HG03097 (cell line): ENCODE measurements at regions not wholly inside any gene's neighbourhood (a gene's known extent, or its start where the extent isn't known, plus 50 kb on each side); places are given as distances from the start of the nearest gene placed in this dataset.
A peak's percentile ranks its signal among the peaks of the same experiment; 100 is the strongest.
"Not testable (repeated sequence)": the region's sequence is repeated elsewhere in the genome, so short reads cannot be mapped to it uniquely, and the experiment has no call there.

Experiments used
- ATAC-seq: cut with Tn5 transposase; IDR thresholded peaks from one replicate; pipeline ENCODE4 v1.9.1; 2021; ENCODE audit not compliant: unreplicated experiment, low FRiP score

GRCh38 chr15:85263842-85264440, 116.5 kb upstream of the AKAP13 start:
- not testable (repeated sequence) for ATAC-seq

DNA sequence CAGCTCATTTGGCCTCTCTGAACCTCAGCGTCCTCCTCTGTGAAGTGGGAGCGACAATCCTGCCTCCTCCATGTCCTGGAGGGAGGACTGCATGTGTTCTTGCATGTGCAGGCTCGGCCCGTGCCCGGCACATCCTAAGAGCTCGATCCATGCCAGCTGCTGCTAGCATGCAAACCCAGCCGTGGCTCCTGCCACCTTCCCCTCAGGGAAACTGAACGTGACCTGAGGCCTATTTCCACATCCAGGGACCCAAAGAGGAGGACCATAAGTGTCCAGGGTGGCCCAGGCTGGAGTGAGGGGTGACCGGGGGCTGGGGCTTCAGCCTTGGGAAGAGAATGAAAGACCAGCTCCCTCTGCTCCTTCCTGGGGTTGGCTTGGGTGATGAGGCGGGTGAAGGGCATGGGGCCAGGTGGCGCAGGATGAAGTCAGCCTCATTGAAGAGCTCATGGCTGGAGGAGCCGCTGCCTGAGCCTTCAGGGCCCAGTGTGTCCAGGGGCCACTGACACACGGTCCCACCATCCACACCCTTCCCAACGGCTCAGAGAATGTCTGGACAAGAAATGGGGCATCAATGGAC, 115.7 kb upstream of the AKAP13 start:
- ATAC-seq: not testable (repeated sequence)

DNA sequence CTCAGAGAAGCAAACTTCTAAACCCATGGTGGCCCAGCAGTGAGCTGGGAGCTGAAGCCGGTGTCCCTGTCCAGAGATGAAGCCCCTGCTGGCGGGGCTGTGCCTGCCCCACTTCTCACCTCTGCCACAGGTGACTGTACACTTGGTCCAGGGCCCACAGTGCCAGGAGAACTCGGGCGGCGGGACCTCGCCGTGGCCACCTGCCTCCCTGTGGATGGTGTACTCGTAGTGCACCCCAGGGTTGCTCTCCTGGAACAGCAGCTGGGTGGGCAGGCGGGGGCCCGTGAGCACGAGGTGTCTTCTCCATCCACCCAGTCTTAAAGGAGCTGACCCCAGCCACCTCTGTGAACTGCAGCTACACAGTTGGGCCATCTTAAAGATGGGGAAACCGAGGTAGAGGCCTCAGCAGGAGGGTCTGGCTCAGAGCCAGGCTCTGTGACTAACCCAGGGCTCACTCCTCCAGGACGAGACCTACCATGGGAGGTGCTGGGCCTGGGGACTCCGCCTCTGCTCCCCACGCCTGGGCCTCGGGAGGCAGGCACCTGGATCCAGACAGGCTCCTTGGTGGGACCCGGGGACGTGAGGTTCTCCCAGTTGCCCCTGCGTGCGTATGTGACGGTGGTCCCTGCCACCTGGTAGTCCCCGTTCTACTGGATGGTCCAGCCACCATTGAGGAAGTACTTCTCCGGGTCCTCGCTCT, 113.1 kb upstream of the AKAP13 start:
- ATAC-seq: not testable (repeated sequence)

DNA sequence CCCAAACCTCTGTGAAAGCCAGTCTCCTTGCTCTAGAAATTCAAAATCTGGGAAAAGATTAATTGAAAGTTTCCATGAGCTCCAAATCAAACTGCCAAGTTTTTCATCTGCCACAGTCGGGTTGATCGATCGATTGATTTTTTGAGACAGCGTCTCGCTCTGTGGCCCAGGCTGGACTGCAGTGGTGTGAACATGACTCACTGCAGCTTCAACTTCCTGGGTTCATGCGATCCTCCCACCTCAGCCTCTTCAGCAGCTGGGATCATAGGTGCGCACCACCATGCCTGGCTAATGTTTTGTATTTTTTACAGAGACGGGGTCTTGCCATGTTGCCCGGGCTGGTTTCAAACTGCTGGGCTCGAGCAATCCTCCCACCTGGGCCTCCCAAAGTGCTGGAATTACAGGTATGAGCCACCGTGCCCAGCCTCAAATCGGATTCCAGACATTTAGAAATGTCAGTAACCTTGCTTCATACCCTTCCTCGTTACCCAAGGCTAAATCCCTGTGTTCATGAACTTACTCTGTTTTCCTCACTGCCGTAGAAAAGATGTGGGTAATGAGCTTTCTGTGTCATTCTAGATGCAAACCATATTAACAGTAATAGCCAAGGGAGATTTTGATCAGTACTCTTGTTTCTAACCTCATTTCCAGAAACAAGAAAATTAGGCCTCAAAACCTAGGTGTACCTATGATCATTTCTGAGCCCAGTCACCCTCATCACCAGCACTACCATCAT, 105.9 kb upstream of the AKAP13 start:
- no peak for ATAC-seq

DNA sequence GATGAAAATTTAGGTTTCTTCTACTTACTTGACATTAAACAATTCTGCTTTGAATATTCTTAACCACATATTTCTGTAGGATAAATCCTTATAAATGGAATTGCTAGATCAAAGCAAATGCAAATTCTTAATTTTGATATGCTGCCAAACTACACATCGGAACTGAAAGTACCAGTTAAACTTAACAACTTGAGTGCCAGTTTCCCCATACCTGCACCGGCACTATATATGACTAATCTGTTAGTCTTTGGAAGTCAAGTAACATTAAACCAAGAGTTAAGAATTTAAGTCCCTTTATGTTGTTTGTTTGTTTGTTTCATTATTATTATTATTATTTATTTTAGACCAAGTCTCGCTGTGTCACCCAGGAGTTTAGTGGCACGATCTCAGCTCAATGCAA, 103.9 kb upstream of the AKAP13 start:
- ATAC-seq: no peak

DNA sequence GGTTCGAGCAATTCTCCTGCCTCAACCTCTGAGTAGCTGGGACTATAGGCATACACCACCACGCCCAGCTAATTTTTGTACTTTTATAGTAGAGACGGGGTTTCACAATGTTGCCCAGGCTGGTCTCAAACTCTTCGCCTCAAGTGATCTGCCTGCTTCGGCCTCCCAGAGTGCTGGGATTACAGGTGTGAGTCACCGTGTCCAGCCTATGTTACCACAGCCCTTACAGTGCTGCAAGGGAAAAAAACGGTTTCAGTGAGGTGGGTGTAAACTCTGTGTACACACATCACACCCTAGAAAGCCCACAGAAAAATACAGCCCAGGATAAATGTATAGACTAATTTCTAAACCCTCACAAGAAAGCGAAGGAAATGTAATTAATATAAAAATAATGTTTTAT, 103.5 kb upstream of the AKAP13 start:
- ATAC-seq: no peak

DNA sequence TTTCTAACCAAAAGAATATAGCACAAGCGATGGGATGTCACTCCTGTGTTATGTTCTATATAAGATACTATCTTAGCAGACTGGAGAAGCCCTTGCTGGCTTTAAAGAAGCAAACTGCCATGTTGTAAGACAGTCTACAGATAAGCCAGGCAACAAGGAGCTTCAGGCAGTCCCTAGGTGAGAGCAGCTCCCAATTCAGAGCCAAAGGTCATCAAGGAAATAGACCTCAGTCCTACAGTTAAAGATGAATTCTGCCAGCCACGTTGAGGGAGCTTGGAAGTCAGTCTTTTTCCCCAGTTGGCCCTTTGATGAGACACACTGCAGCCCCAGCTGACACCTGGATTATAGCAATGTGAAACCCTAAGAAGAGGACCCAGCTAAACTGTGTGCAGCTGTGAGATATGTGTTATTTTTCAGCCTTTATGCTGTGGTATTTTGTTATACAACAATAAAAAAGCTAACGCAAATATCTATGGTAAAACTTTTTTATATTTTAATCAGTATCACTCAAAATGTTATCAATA, 102.5 kb upstream of the AKAP13 start:
- ATAC-seq: no peak

- no peak for ATAC-seq
Measured at GRCh38 chr15:85280203-85280602, 100.2 kb upstream of the AKAP13 start.

- ATAC-seq: no peak
Measured at GRCh38 chr15:85281293-85281882, 99.0 kb upstream of the AKAP13 start.

DNA sequence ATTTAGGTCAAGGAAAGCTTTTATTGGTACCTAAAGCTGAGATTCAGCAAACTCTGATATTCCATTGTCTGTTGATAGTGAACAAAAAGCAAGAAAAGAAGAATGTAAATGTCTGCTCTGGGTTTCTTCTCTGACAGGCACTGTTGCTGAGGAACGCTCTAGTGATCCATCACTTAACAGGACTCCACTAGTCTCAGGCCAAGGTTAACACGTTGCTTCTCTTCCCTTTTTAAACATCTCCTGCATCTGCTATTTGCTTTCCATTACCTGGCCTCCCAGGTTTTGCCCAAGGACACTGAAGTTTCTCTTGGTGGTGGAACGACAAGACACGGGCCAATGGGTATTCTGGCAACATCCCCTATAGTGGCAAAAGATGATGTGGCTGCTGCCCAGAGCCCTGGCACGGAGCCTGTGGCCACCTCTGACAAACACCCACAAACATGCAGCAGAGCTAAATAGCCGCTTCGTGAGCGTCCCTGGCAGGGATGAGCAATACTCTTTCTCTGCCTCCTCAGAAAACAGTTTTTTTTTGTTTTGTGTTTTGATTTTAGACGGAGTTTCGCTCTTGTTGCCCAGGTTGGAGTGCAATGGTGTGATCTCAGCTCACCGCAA, 97.8 kb upstream of the AKAP13 start:
- no peak for ATAC-seq

DNA sequence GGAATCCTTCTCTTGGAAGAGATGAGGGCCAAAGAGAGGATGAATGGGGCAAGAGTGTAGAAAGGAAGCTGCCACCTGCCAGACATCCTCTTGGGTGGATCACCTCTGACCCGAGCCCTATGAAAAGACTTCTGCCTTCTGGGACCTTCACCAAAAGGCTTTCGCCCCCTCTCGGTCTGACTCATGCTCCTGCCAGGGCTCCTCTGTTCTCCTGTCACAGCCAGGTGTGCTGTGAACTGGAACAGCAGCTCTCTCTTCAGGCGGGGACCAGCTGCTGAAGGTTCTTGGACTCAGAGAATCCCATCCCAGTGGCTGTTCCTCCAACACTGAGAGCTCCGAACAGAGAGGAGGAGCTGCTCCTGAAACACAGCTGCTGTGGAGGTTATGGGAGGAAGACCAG, 96.6 kb upstream of the AKAP13 start:
- not testable (repeated sequence) for ATAC-seq

DNA sequence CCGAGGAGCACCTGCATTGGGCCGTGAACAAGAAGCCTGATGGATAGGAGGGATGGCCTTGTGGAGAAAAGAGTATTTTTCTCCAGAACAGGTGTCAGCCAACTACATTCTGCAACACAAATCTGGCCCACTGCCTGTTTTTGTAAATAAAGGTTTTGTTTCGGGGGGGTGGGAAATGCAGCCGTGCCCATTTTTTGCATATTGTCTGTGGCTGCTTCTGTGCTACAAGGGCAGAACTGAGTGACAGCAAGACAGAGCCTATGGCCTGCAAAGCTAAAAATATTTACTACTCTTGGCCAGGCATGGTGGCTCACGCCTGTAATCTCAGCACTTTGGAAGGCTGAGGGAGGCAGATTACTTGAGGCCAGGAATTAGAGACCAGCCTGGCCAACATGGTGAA, 95.9 kb upstream of the AKAP13 start:
- no peak for ATAC-seq

- no peak for ATAC-seq
Measured at GRCh38 chr15:85289677-85290365, 90.6 kb upstream of the AKAP13 start.

DNA sequence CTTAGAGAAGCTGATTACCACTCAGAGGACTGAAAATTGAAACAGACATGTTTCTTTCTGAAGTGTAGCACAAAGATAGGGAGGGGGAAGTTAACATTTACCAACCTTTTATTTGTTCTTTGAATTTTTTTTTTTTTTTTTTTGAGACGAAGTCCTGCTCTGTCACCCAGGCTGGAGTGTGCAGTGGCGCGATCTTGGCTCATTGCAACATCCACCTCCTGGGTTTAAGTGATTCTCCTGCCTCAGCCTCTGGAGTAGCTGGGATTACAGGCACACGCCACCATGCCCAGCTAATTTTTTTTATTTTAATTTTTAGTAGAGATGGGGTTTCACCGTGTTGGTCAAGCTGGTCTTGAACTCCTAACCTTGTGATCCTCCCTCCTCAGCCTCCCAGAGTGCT, 87.8 kb upstream of the AKAP13 start:
- ATAC-seq: not testable (repeated sequence)

DNA sequence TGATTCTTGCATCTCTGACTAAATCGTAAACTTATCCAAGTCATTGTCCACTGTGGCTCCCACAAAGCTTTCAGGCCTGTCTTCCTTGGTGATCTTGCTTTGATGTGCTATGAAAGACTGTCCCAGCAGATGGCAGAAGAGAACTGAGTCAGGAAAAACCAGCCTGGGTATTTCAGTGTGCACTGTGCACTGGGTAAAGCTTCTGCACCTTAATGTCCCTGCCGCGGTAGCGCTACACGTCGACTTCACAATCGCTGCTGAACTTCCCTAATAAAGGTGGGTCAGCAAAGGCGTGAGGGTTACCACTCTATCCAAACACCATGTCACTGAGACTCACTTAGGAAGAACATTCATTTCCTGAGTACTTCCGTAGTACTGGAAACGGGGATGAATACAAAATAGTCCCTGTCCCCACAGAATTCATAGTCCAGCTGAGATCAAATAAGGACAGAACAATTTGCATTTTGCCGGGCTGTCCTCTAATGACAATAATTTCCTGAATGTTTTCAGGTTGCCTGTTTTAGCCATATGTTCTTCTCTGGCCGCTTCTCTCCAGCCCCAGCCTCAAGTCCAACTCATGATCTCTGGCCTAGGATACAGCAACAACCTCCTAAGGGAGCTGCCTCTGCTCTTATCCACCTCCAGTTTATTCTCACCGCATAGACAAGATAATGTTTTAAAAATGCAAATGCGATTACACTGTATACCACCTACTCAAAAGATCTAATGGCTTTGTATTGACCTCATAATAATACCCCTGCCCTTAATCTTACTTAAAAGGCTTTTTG, 83.6 kb upstream of the AKAP13 start:
- ATAC-seq: peak; percentile 81

DNA sequence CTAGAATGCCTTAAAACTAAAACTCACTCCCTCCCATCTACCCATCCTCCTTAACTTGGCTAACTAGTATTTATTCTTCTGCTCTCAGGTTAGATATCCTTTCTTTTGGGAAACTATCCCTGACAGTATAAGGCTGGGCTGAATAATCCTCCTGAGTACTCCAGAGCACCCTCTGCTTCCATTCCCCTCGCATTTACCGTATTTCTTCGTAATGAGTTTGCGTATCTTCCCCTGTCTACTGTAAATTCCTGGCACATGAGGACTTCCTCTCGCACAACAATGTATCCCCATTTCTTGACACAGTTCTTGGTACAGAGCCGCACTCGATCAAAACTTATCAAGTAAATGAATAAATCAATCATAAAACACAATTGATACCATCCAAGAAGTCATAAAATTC, 82.9 kb upstream of the AKAP13 start:
- no peak for ATAC-seq

- ATAC-seq: no peak
Measured at GRCh38 chr15:85298366-85298765, 82.0 kb upstream of the AKAP13 start.

- ATAC-seq: no peak
Measured at GRCh38 chr15:85298941-85299340, 81.5 kb upstream of the AKAP13 start.

- no peak for ATAC-seq
Measured at GRCh38 chr15:85302271-85302670, 78.1 kb upstream of the AKAP13 start.
